DND-41 (cell line): ENCODE measurements at regions not wholly inside any gene's neighbourhood (a gene's known extent, or its start where the extent isn't known, plus 50 kb on each side); places are given as distances from the start of the nearest gene placed in this dataset.

Source experiments
- ATAC-seq: fragments of 200-7000 bp; cut with Tn5 transposase; 3 replicates; pipeline ENCODE4 v1.9.1; 2021; ENCODE audit warnings: low read depth; ENCODE audit not compliant: insufficient read depth
- DNase-seq: peaks from one replicate; pipeline ENCODE4 v3.0.0-alpha.2; 2020
- H2AFZ ChIP-seq: 2 replicates; pipeline ENCODE4 v1.6.0; 2012; ENCODE audit warnings: low read depth, low read length
- H3K27ac ChIP-seq: 2 replicates; pipeline ENCODE4 v1.5.1; 2012; ENCODE audit warnings: low read length, inconsistent platforms
- H3K27me3 ChIP-seq: fragments of 200-600 bp; sonication (generic); 2 replicates; pipeline ENCODE4 v1.6.0; 2012; ENCODE audit warnings: low read length, mild to moderate bottlenecking, inconsistent platforms; ENCODE audit not compliant: insufficient read depth, poor library complexity
- H3K36me3 ChIP-seq: 2 replicates; pipeline ENCODE4 v1.5.1; 2012; ENCODE audit warnings: low read length, inconsistent platforms; ENCODE audit not compliant: insufficient read depth
- H3K4me1 ChIP-seq: 2 replicates; pipeline ENCODE4 v1.5.1; 2012; ENCODE audit warnings: mild to moderate bottlenecking, low read length; ENCODE audit not compliant: insufficient read depth
- H3K4me2 ChIP-seq: 2 replicates; pipeline ENCODE4 v1.6.0; 2012; ENCODE audit warnings: mild to moderate bottlenecking, moderate library complexity, low read length, inconsistent platforms; ENCODE audit not compliant: insufficient read depth
- H3K4me3 ChIP-seq, 2 experiments: fragments of 200-600 bp in 1 of 2; shearing (Covaris generic) in 1 of 2; 2 replicates each; pipeline ENCODE4 v1.5.1; 2012 to 2016; ENCODE audit warnings: inconsistent platforms in 2 of 2, low read length in 2 of 2, mild to moderate bottlenecking in 2 of 2, low read depth in 1 of 2, moderate library complexity in 1 of 2
- H3K79me2 ChIP-seq: 2 replicates; pipeline ENCODE4 v1.6.0; 2012; ENCODE audit warnings: low read length, inconsistent platforms; ENCODE audit not compliant: insufficient read depth
- H3K9ac ChIP-seq: 2 replicates; pipeline ENCODE4 v1.6.0; 2012; ENCODE audit warnings: low read depth, mild to moderate bottlenecking, inconsistent platforms, low read length, moderate library complexity
- H3K9me3 ChIP-seq: 2 replicates; pipeline ENCODE4 v1.5.1; 2012; ENCODE audit warnings: low read length, moderate library complexity, mild to moderate bottlenecking, inconsistent platforms; ENCODE audit not compliant: insufficient read depth, severe bottlenecking
- H4K20me1 ChIP-seq: 2 replicates; pipeline ENCODE4 v1.6.0; 2012; ENCODE audit warnings: low read length; ENCODE audit not compliant: insufficient read depth
- EZH2 ChIP-seq: IDR thresholded peaks from 3 replicates; pipeline ENCODE4 v1.6.1; 2012; ENCODE audit warnings: borderline replicate concordance, low read depth, mild to moderate bottlenecking, moderate library complexity, low read length, inconsistent platforms; ENCODE audit not compliant: severe bottlenecking
- TF ChIP-seq, protein P1 (sequence below): IDR thresholded peaks from 2 replicates; pipeline ENCODE4 v1.5.1; 2012; ENCODE audit warnings: borderline replicate concordance, low read length, moderate library complexity, mild to moderate bottlenecking; ENCODE audit not compliant: poor library complexity, severe bottlenecking; ENCODE audit errors: extremely low read depth

DNA sequence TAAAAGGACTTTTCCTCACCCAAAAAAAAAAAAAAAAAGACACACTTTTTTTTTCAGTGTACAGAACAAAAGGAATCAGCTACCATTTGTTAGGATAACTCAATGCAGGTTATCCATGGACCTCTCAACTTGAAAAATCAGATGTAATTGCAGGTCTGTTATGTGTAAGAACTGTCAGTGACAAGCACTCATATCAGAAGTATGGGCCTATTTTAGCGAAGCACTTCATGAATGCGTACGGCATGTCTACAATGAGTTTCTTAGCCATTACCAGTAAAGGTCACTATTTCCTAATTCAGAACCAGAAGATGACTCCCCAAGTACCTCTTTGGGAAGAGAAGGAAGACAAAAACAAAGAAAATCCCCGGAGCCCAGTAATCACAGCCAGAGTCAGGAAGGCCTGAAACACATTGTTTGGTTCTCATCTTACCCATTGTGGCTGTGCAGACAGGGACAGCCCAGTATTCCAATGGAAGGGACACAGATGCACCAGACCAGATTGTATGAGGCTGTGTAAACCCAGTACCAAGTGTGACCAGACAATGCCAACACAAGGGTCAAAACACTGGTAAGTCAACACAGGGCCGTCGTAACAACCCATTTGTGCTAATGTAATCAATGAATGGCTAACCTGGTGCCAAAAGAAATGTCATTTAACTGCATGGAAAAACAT, 188.0 kb downstream of the PMP22 start:
- no peak overlapping the region for H3K9ac ChIP-seq

DNA sequence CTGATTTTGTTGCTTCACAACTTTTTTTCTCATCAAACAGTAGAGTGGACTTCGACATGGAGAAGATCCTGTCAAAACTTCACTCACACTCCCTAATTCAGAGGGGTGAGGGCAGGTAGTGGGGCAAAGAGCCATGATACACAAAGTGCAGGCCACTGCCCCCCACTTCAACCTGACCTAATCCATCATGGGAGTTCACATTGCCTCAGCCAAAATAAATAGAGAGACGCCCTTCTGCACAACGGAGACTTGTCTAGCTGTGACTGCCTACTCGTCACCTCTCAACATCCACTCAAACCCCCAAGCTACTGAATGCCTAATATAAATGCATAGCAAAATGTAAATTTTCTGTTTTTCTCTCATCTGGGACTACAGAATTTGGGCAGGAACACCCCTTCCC, 213.2 kb downstream of the PMP22 start:
- Histone ChIP-seq H3K4me1 (no peaks in the 10 kb centered on the region), H3K79me2 (no peaks in the 10 kb centered on the region), H2AFZ (no peak overlapping the region), H3K27ac (no peak overlapping the region), H4K20me1 (no peaks in the 10 kb centered on the region), H3K9ac (no peak overlapping the region), H3K4me2 (no peak overlapping the region), H3K27me3 (no peaks in the 10 kb centered on the region), H3K9me3 (no peaks in the 10 kb centered on the region), H3K4me3 (no peak overlapping the region), H3K36me3 (no peaks in the 10 kb centered on the region)
- TF ChIP-seq EZH2 = no peak
- TF ChIP-seq, protein P1, sequence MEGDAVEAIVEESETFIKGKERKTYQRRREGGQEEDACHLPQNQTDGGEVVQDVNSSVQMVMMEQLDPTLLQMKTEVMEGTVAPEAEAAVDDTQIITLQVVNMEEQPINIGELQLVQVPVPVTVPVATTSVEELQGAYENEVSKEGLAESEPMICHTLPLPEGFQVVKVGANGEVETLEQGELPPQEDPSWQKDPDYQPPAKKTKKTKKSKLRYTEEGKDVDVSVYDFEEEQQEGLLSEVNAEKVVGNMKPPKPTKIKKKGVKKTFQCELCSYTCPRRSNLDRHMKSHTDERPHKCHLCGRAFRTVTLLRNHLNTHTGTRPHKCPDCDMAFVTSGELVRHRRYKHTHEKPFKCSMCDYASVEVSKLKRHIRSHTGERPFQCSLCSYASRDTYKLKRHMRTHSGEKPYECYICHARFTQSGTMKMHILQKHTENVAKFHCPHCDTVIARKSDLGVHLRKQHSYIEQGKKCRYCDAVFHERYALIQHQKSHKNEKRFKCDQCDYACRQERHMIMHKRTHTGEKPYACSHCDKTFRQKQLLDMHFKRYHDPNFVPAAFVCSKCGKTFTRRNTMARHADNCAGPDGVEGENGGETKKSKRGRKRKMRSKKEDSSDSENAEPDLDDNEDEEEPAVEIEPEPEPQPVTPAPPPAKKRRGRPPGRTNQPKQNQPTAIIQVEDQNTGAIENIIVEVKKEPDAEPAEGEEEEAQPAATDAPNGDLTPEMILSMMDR = no peak
- no peak for DNase-seq
- ATAC-seq = no peak

More for the DNA sequence above, 188.0 kb downstream of the PMP22 start:
- no peak overlapping the region for H3K4me2 ChIP-seq
- no peaks in the 10 kb centered on the region for H3K27me3 ChIP-seq
- no peak overlapping the region for H3K27ac ChIP-seq
- TF ChIP-seq, protein P1 = no peak
- no peak for TF ChIP-seq EZH2
- no peak overlapping the region for H3K4me3 ChIP-seq
- no peak for DNase-seq
- no peaks in the 10 kb centered on the region for H3K79me2 ChIP-seq
- ATAC-seq = no peak
- no peaks in the 10 kb centered on the region for H3K4me1 ChIP-seq
- H3K9me3 ChIP-seq = no peaks in the 10 kb centered on the region
- H4K20me1 ChIP-seq = no peaks in the 10 kb centered on the region
- no peak overlapping the region for H2AFZ ChIP-seq
- no peaks in the 10 kb centered on the region for H3K36me3 ChIP-seq

GRCh38 chr17:15049795-15050160, 215.3 kb downstream of the PMP22 start:
- no peaks in the 10 kb centered on the region for H3K4me1 ChIP-seq
- H3K79me2 ChIP-seq = no peaks in the 10 kb centered on the region
- H3K9ac ChIP-seq = no peak overlapping the region
- no peaks in the 10 kb centered on the region for H3K9me3 ChIP-seq
- no peaks in the 10 kb centered on the region for H3K27me3 ChIP-seq
- H3K36me3 ChIP-seq = no peaks in the 10 kb centered on the region
- no peak for DNase-seq
- no peak overlapping the region for H3K4me3 ChIP-seq
- TF ChIP-seq, protein P1 = no peak
- no peak for TF ChIP-seq EZH2
- no peak overlapping the region for H2AFZ ChIP-seq
- H3K27ac ChIP-seq = no peak overlapping the region
- no peaks in the 10 kb centered on the region for H4K20me1 ChIP-seq
- ATAC-seq = no peak
- H3K4me2 ChIP-seq = no peak overlapping the region
